ENCODE measurements at regions not wholly inside any gene's neighbourhood (a gene's known extent, or its start where the extent isn't known, plus 50 kb on each side); places are given as distances from the start of the nearest gene placed in this dataset.
"Not testable (repeated sequence)": the region's sequence is repeated elsewhere in the genome, so short reads cannot be mapped to it uniquely, and the experiment has no call there.

DNA sequence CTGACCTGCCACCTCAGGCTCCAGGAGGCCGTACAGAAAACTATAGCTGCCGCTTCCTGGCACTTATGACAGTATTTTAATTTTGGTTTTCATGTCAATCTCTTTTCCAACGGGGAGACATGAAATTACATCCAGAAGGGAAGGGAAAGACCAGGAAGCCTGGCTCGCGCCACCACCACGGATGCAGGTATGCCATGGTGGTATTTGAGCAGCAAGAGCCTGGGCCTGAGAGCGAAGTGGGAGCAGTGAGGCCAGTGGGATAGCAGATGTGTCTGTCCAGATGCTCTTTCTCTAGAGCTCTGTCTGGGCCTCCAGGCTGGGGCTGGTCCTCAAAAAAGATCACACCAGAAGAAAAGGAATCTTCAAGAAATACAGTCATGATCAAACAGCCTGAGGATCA is 82.5 kb upstream of the CPEB2 start:
- Histone ChIP-seq H3K9ac (ENCODE audit: low read length) (no peak overlapping the region), H3K4me1 (ENCODE audit: control insufficient read depth, insufficient read depth, low read length) (no peaks in the 10 kb centered on the region), H3K27ac (ENCODE audit: low read depth, low read length) (no peak overlapping the region), H3K27me3 (ENCODE audit: control insufficient read depth, insufficient read depth, low read length) (no peaks in the 10 kb centered on the region), H3K36me3 (ENCODE audit: control insufficient read depth, insufficient read depth, low read length) (no peaks in the 10 kb centered on the region), H3K4me3 (ENCODE audit: low read length) (no peak overlapping the region)

DNA sequence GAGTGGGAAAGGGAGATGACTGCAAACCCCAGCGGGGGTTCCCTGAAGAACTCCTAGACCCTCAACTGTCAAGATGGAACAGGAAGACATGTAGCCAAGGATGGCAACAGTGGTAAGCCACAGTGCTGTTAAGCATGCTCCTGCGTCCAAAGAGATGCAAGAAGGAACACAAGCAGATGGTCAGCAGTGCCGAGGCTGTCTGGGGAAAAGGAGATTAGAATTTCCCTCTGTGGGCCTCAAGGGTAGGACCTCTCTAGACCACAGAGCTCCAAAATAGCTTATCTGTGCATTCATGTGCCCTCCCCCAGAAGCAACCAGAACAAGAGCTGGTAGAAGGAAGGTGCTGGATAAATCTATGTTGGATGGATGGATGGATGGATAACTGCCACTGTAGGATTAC is 82.0 kb upstream of the CPEB2 start:
- no peaks in the 10 kb centered on the region for H3K36me3 ChIP-seq (ENCODE audit: control insufficient read depth, insufficient read depth, low read length)
- no peaks in the 10 kb centered on the region for H3K27me3 ChIP-seq (ENCODE audit: control insufficient read depth, insufficient read depth, low read length)
- H3K4me3 ChIP-seq (ENCODE audit: low read length), result no peak overlapping the region
- no peak overlapping the region for H3K27ac ChIP-seq (ENCODE audit: low read depth, low read length)
- H3K9ac ChIP-seq (ENCODE audit: low read length), result no peak overlapping the region
- no peaks in the 10 kb centered on the region for H3K4me1 ChIP-seq (ENCODE audit: control insufficient read depth, insufficient read depth, low read length)

DNA sequence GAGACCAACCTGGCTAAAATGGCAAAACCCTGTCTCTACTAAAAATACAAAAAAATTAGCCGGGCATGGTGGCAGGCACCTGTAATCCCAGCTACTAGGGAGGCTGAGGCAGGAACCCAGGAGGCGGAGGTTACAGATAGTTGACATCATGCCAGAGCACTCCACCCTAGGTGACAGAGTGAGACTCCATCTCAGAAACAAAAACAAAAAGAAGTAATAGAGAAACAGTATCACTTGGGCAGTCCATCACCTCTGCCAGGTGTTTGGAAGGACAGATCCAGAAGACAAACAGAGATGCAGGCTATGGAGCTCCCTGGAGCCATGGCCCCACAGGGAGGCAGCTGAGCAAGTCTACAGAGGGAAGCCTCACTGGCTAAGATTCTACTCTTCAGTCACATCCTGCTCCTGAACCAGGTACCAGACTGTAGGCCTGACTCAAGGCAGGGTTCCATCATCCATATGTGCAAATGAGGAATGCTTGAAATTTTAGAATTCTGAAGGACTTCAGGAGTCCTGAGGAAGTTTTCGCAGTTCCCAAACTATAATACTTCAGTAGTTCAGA is 81.4 kb upstream of the CPEB2 start:
- Histone ChIP-seq H3K4me3 (ENCODE audit: low read length) (no peak overlapping the region), H3K9ac (ENCODE audit: low read length) (no peak overlapping the region), H3K4me1 (ENCODE audit: control insufficient read depth, insufficient read depth, low read length) (no peaks in the 10 kb centered on the region), H3K27ac (ENCODE audit: low read depth, low read length) (no peak overlapping the region), H3K36me3 (ENCODE audit: control insufficient read depth, insufficient read depth, low read length) (no peaks in the 10 kb centered on the region), H3K27me3 (ENCODE audit: control insufficient read depth, insufficient read depth, low read length) (no peaks in the 10 kb centered on the region)

DNA sequence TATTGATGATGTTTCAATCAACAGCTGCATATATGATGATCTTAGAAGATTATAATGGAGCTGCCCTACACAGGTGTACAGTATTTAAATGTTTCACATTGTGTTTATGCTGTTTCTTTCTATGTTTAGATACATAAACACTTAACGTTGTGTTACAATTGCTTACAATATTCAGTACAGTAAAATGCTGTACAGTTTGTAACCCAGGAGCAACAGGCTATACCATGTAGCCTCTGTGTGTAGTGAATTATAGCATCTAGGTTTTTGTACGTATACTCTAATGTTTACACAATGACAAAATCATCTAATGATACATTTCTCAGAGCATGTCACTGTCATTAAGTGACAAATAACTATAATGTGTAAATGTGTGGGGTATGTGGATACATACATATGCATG is 80.5 kb upstream of the CPEB2 start:
- H3K36me3 ChIP-seq (ENCODE audit: control insufficient read depth, insufficient read depth, low read length); H3K27ac ChIP-seq (ENCODE audit: low read depth, low read length); H3K4me1 ChIP-seq (ENCODE audit: control insufficient read depth, insufficient read depth, low read length); H3K9ac ChIP-seq (ENCODE audit: low read length); H3K27me3 ChIP-seq (ENCODE audit: control insufficient read depth, insufficient read depth, low read length); H3K4me3 ChIP-seq (ENCODE audit: low read length): not testable (repeated sequence)

DNA sequence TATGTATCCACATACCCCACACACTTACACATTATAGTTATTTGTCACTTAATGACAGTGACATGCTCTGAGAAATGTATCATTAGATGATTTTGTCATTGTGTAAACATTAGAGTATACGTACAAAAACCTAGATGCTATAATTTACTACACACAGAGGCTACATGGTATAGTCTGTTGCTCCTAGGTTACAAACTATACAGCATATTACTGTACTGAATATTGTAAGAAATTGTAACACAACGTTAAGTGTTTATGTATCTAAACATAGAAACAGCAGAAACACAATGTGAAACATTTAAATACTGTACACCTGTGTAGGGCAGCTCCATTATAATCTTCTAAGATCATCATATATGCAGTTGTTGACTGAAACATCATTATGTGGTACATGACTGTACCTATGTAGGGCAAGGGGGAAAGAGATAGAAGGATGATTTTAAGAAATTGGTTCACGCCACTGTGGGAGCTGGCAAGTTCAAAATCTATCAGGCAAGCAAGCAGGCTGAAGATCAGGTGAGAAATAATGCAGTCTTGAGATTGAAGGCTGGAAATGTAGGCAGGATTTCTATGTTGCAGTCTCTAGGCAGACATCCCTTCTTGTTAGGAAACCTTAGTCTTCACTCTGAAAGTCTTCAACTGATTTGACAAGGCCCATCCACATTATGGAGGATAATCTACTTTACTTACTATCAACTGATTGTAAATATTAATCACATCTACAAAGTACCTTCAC is 78.0 kb upstream of the CPEB2 start:
- no peaks in the 10 kb centered on the region for H3K27me3 ChIP-seq (ENCODE audit: control insufficient read depth, insufficient read depth, low read length)
- no peaks in the 10 kb centered on the region for H3K4me1 ChIP-seq (ENCODE audit: control insufficient read depth, insufficient read depth, low read length)
- no peaks in the 10 kb centered on the region for H3K36me3 ChIP-seq (ENCODE audit: control insufficient read depth, insufficient read depth, low read length)
- H3K4me3 ChIP-seq (ENCODE audit: low read length), result no peak overlapping the region
- H3K27ac ChIP-seq (ENCODE audit: low read depth, low read length), result no peak overlapping the region
- H3K9ac ChIP-seq (ENCODE audit: low read length), result no peak overlapping the region

DNA sequence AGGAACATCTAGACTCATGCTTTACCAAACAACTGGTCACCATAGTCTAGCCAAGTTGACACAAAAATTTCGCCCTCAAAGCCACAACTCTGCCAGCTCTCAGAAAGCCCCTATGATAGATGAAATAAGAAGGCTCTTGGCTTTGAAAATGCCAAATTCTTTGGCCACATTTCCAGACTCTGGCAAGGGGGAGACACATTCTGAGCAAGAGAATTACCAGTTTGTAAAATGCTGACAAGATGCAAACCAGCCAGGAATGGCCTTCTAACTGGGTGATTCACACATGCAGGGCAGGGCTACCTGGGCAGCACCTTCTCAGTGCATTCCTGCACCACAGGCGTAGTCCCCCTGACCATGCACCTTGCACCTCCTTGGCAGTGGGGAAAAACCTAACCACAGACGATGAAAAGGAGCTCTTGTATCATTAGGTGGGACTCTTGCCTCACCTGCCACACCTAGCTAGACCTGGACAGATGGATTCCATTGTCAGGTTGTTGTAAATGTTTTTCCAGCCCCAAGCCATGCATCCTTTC is 77.4 kb upstream of the CPEB2 start:
- no peaks in the 10 kb centered on the region for H3K27me3 ChIP-seq (ENCODE audit: control insufficient read depth, insufficient read depth, low read length)

DNA sequence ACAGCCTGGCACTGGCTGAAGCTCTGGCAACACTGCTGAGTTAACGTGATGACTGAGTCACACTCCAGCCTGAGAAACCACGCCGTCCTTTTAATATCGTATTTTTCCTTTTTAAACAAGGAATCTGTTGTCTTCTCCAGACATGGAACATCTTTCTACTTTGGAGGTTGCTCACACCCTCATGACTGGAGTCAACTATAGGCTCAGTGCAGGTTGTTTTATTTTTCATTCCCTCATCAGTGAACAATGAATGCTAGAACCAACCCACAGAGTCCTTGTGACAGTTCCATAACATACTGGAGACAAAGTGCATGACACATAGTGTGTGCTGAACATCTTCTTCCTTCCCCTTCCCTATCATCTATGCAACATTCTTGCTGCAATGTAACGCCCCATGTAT is 76.8 kb upstream of the CPEB2 start:
- H3K27ac ChIP-seq (ENCODE audit: low read depth, low read length), result no peak overlapping the region
- no peaks in the 10 kb centered on the region for H3K27me3 ChIP-seq (ENCODE audit: control insufficient read depth, insufficient read depth, low read length)
- H3K4me3 ChIP-seq (ENCODE audit: low read length), result no peak overlapping the region

More for the DNA sequence above, 77.4 kb upstream of the CPEB2 start:
- H3K27ac ChIP-seq (ENCODE audit: low read depth, low read length), result no peak overlapping the region
- no peaks in the 10 kb centered on the region for H3K4me1 ChIP-seq (ENCODE audit: control insufficient read depth, insufficient read depth, low read length)
- H3K9ac ChIP-seq (ENCODE audit: low read length), result no peak overlapping the region
- no peaks in the 10 kb centered on the region for H3K36me3 ChIP-seq (ENCODE audit: control insufficient read depth, insufficient read depth, low read length)
- H3K4me3 ChIP-seq (ENCODE audit: low read length), result no peak overlapping the region

DNA sequence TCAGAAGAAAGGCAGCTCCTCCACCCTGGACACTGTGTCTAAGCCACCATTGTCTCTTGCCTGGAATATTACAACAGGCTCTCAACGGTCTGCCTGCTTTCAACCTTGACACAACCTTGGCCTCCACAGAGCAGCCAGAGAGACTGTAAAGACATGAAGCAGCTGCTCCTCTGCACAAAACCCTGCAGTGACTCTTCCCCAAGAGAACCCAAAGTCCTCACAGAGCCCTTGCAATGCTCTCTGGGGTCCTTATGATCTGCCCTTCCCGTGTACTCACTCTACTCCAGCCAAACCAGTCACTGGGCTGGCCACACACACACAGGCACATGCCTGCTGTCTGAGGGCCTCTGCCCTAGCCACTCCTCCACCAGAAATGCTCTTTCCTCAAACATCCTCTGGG is 75.9 kb upstream of the CPEB2 start:
- H3K27me3 ChIP-seq (ENCODE audit: control insufficient read depth, insufficient read depth, low read length), result no peaks in the 10 kb centered on the region
- no peak overlapping the region for H3K4me3 ChIP-seq (ENCODE audit: low read length)
- H3K36me3 ChIP-seq (ENCODE audit: control insufficient read depth, insufficient read depth, low read length), result no peaks in the 10 kb centered on the region
- no peaks in the 10 kb centered on the region for H3K4me1 ChIP-seq (ENCODE audit: control insufficient read depth, insufficient read depth, low read length)
- no peak overlapping the region for H3K27ac ChIP-seq (ENCODE audit: low read depth, low read length)
- no peak overlapping the region for H3K9ac ChIP-seq (ENCODE audit: low read length)

More for the DNA sequence above, 76.8 kb upstream of the CPEB2 start:
- Histone ChIP-seq H3K36me3 (ENCODE audit: control insufficient read depth, insufficient read depth, low read length) (no peaks in the 10 kb centered on the region), H3K9ac (ENCODE audit: low read length) (no peak overlapping the region), H3K4me1 (ENCODE audit: control insufficient read depth, insufficient read depth, low read length) (no peaks in the 10 kb centered on the region)

DNA sequence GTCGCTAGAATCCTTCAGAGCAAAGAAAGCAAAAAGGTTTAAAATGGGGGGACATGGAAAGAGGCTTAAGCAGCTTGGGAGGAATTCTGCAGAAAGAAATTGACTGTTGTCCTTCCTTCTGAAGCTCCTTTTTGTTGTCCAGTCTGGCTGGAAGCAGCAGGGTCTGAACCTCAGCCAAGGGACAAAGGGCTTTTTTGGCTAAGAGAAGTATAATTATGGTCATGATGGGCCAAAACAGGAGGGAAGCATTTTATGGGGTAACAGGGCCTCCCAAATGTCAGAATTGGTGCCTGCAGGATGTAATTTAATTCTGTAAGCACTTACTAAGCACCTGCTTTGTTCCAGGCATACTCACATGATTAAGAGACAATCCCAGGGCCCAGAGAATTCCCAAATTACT is 74.2 kb upstream of the CPEB2 start:
- no peaks in the 10 kb centered on the region for H3K4me1 ChIP-seq (ENCODE audit: control insufficient read depth, insufficient read depth, low read length)

DNA sequence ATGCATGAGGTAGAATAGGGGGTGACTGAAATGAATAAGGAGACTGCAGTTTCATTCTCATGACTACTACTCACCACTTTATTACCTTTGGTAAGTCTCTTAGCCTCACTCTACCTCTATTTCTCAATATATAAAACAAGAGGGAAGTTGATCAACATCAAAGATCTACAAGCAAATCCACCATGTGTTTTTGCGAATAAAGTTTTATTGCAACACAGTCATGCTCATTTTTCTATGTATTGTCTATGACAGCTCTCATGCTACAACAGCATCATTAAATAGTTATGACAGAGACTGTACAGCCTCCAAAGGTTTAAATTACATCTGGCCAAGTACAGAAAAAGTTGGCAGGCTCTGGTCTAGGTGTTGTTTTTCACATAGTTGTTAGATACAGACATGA is 72.6 kb upstream of the CPEB2 start:
- Histone ChIP-seq H3K9ac (ENCODE audit: low read length) (no peak overlapping the region), H3K4me3 (ENCODE audit: low read length) (no peak overlapping the region), H3K4me1 (ENCODE audit: control insufficient read depth, insufficient read depth, low read length) (no peaks in the 10 kb centered on the region), H3K27me3 (ENCODE audit: control insufficient read depth, insufficient read depth, low read length) (no peaks in the 10 kb centered on the region), H3K27ac (ENCODE audit: low read depth, low read length) (no peak overlapping the region), H3K36me3 (ENCODE audit: control insufficient read depth, insufficient read depth, low read length) (no peaks in the 10 kb centered on the region)

More for the DNA sequence above, 74.2 kb upstream of the CPEB2 start:
- no peaks in the 10 kb centered on the region for H3K27me3 ChIP-seq (ENCODE audit: control insufficient read depth, insufficient read depth, low read length)
- H3K27ac ChIP-seq (ENCODE audit: low read depth, low read length), result no peak overlapping the region
- no peaks in the 10 kb centered on the region for H3K36me3 ChIP-seq (ENCODE audit: control insufficient read depth, insufficient read depth, low read length)
- no peak overlapping the region for H3K4me3 ChIP-seq (ENCODE audit: low read length)
- H3K9ac ChIP-seq (ENCODE audit: low read length), result no peak overlapping the region

DNA sequence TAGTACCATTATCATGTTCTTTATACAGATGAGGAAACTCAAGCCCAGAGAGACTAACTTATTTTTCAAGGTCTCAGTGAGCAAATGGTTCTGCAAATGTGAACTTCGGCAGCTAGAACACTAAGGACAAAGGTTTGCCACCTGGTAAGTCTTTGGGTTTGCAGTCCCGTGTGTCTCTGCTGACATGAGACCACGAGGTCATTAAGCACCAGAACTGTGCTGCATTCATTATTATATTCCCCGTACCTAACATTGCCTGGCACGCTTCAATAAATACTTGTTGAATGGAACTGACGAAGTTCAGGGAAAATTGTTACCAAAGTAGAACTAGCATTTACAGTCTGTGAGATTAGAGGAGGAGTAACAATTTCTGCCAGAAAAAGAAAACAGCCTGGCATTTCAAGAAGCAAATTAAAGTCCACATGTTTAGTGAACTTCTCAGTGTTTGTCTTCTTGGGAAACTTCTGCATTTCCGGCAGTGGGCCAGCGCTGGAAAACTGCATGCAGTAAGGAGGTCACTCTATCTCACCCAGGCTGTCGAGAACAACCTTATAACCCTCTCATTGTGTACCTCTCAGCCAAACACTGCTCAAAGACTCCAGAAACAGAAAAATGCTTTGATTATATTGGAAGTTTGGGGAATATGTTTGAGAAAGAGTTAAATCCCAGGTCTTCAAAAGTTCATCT is 67.4 kb upstream of the CPEB2 start:
- no peak overlapping the region for H3K27ac ChIP-seq (ENCODE audit: low read depth, low read length)
- no peak overlapping the region for H3K9ac ChIP-seq (ENCODE audit: low read length)
- H3K27me3 ChIP-seq (ENCODE audit: control insufficient read depth, insufficient read depth, low read length), result no peaks in the 10 kb centered on the region
- no peaks in the 10 kb centered on the region for H3K36me3 ChIP-seq (ENCODE audit: control insufficient read depth, insufficient read depth, low read length)
- no peaks in the 10 kb centered on the region for H3K4me1 ChIP-seq (ENCODE audit: control insufficient read depth, insufficient read depth, low read length)
- no peak overlapping the region for H3K4me3 ChIP-seq (ENCODE audit: low read length)

DNA sequence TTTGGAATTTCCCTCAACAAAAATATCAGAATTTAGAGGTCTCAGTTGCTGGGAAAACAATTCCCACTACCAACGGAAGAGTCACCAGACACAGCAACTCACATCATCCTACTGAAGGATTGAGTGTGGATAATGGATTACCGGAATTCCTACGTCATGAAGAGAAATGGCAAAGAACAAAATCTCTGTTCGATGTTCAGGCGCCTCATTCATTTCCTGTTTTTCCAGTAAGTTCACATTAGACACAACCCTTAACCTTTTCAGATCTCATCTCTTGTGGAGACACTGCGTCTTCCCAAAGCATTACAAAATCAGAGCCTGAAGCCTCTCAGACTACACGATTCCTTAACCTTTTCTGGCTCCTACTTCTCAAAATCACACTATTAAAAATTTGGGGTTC is 58.5 kb upstream of the CPEB2 start:
- Histone ChIP-seq H3K27ac (ENCODE audit: low read depth, low read length) (no peak overlapping the region), H3K27me3 (ENCODE audit: control insufficient read depth, insufficient read depth, low read length) (no peaks in the 10 kb centered on the region), H3K4me3 (ENCODE audit: low read length) (no peak overlapping the region), H3K9ac (ENCODE audit: low read length) (no peak overlapping the region), H3K36me3 (ENCODE audit: control insufficient read depth, insufficient read depth, low read length) (no peaks in the 10 kb centered on the region), H3K4me1 (ENCODE audit: control insufficient read depth, insufficient read depth, low read length) (no peaks in the 10 kb centered on the region)

Measured in rectal smooth muscle tissue (tissue), 1 donor.